ENCODE measurements at regions not wholly inside any gene's neighbourhood (a gene's known extent, or its start where the extent isn't known, plus 50 kb on each side); places are given as distances from the start of the nearest gene placed in this dataset.

DNA sequence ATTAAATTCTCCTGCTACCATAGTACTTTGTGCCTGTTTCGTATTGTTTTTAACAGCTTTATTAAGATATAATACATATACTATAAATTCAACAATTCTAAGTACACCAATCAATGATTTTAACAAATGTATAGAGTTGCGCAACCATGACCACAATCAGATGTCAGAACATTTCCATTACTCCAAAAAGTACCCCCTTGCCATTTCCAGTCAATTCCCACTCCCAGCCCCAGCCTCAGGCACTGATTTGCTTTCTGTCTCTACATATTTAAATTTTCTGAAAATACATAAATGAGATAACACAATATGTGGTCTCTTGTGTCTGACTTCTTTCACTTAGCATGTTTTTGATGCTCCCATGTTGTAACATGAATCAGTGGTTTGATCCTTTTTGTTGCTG, 193.9 kb downstream of the FIGN start:
- intact Hi-C loops (cut with micrococcal nuclease): no loop called here
- peaks cover 4% of the 10 kb centered on the region; the same call in 1 of the 2 replicates for H3K27me3 ChIP-seq (ENCODE audit: low read length)
- no peaks in the 10 kb centered on the region for H4K20me1 ChIP-seq (ENCODE audit: low read length)
- DNase-seq (no peak), ATAC-seq (no peak)
- H3K9me3 ChIP-seq (ENCODE audit: low read length): no peaks in the 10 kb centered on the region
- H3K4me2 ChIP-seq (ENCODE audit: low read length): no peak overlapping the region
- CTCF ChIA-PET: no interaction called here
- BruUV-seq (replicated peaks): no TSS peak
- H3K4me3 ChIP-seq (ENCODE audit: low read length): no peak overlapping the region
- H3K79me2 ChIP-seq (ENCODE audit: low read length): no peaks in the 10 kb centered on the region
- no peaks in the 10 kb centered on the region for H3K4me1 ChIP-seq (ENCODE audit: insufficient read depth, low read length)
- H2AFZ ChIP-seq (ENCODE audit: low read length): no peak overlapping the region
- no peaks in the 10 kb centered on the region for H3F3A ChIP-seq (ENCODE audit: low read length, unreplicated experiment)
- POLR2A ChIA-PET (ENCODE audit: unreplicated experiment): no interaction called here
- H3K36me3 ChIP-seq (ENCODE audit: low read depth, low read length): no peaks in the 10 kb centered on the region
- TF ChIP-seq EZH2 (IDR thresholded peaks at IDR 0.05; ENCODE audit: low read length, unreplicated experiment) (no peak), EZH2phosphoT487 (IDR thresholded peaks at IDR 0.05; ENCODE audit: borderline replicate concordance, low read length) (no peak)
- H3K27ac ChIP-seq (ENCODE audit: low read length): no peak overlapping the region
- H3K9ac ChIP-seq (ENCODE audit: low read length): no peak overlapping the region
- no peaks in the 10 kb centered on the region for H3K9me2 ChIP-seq (replicated peaks; ENCODE audit: low read length)

- Histone ChIP-seq H3K4me3 (ENCODE audit: low read length) (no peak overlapping the region), H3K27me3 (ENCODE audit: low read length) (peaks cover 4% of the 10 kb centered on the region; the same call in 1 of the 2 replicates), H3K9ac (ENCODE audit: low read length) (no peak overlapping the region), H3K4me2 (ENCODE audit: low read length) (no peak overlapping the region), H3K79me2 (ENCODE audit: low read length) (no peaks in the 10 kb centered on the region), H3K9me3 (ENCODE audit: low read length) (no peaks in the 10 kb centered on the region), H3K4me1 (ENCODE audit: insufficient read depth, low read length) (no peaks in the 10 kb centered on the region), H2AFZ (ENCODE audit: low read length) (no peak overlapping the region), H3K27ac (ENCODE audit: low read length) (no peak overlapping the region), H3F3A (ENCODE audit: low read length, unreplicated experiment) (no peaks in the 10 kb centered on the region), H4K20me1 (ENCODE audit: low read length) (no peaks in the 10 kb centered on the region), H3K36me3 (ENCODE audit: low read depth, low read length) (no peaks in the 10 kb centered on the region), H3K9me2 (replicated peaks; ENCODE audit: low read length) (no peaks in the 10 kb centered on the region)
- ATAC-seq (no peak), DNase-seq (no peak)
- no TSS peak for BruUV-seq (replicated peaks)
- TF ChIP-seq EZH2phosphoT487 (IDR thresholded peaks at IDR 0.05; ENCODE audit: borderline replicate concordance, low read length): no peak
- TF ChIP-seq EZH2 (IDR thresholded peaks at IDR 0.05; ENCODE audit: low read length, unreplicated experiment): no peak
- TF ChIP-seq CTCF (conservative IDR thresholded peaks at IDR 0.05; ENCODE audit: low read depth, low read length): no peak
- ChIA-PET CTCF (no interaction called here), POLR2A (ENCODE audit: unreplicated experiment) (no interaction called here)
- intact Hi-C loops (cut with micrococcal nuclease): no loop called here
Measured at GRCh38 chr2:163541495-163541894, 194.3 kb downstream of the FIGN start.

- ATAC-seq (no peak), DNase-seq (no peak)
- ChIA-PET POLR2A (ENCODE audit: unreplicated experiment) (no interaction called here), CTCF (no interaction called here)
- no peak overlapping the region for H3K4me3 ChIP-seq (ENCODE audit: low read length)
- no peaks in the 10 kb centered on the region for H3K9me2 ChIP-seq (replicated peaks; ENCODE audit: low read length)
- no peaks in the 10 kb centered on the region for H3K36me3 ChIP-seq (ENCODE audit: low read depth, low read length)
- no peaks in the 10 kb centered on the region for H3F3A ChIP-seq (ENCODE audit: low read length, unreplicated experiment)
- H3K4me1 ChIP-seq (ENCODE audit: insufficient read depth, low read length): no peaks in the 10 kb centered on the region
- H3K27me3 ChIP-seq (ENCODE audit: low read length): no peaks in the 10 kb centered on the region
- BruUV-seq (replicated peaks): no TSS peak
- no peaks in the 10 kb centered on the region for H4K20me1 ChIP-seq (ENCODE audit: low read length)
- H2AFZ ChIP-seq (ENCODE audit: low read length): no peak overlapping the region
- no peaks in the 10 kb centered on the region for H3K79me2 ChIP-seq (ENCODE audit: low read length)
- no peak overlapping the region for H3K27ac ChIP-seq (ENCODE audit: low read length)
- H3K9ac ChIP-seq (ENCODE audit: low read length): no peak overlapping the region
- intact Hi-C loops (cut with micrococcal nuclease): no loop called here
- TF ChIP-seq CTCF (conservative IDR thresholded peaks at IDR 0.05; ENCODE audit: low read depth, low read length): no peak
- TF ChIP-seq EZH2 (IDR thresholded peaks at IDR 0.05; ENCODE audit: low read length, unreplicated experiment): no peak
- TF ChIP-seq EZH2phosphoT487 (IDR thresholded peaks at IDR 0.05; ENCODE audit: borderline replicate concordance, low read length): no peak
- H3K9me3 ChIP-seq (ENCODE audit: low read length): no peaks in the 10 kb centered on the region
- H3K4me2 ChIP-seq (ENCODE audit: low read length): no peak overlapping the region
Measured at GRCh38 chr2:163528640-163529217, 207.1 kb downstream of the FIGN start.

Measured in PC-3 (cell line).